ENCODE measurements at regions not wholly inside any gene's neighbourhood (a gene's known extent, or its start where the extent isn't known, plus 50 kb on each side); places are given as distances from the start of the nearest gene placed in this dataset.

DNA sequence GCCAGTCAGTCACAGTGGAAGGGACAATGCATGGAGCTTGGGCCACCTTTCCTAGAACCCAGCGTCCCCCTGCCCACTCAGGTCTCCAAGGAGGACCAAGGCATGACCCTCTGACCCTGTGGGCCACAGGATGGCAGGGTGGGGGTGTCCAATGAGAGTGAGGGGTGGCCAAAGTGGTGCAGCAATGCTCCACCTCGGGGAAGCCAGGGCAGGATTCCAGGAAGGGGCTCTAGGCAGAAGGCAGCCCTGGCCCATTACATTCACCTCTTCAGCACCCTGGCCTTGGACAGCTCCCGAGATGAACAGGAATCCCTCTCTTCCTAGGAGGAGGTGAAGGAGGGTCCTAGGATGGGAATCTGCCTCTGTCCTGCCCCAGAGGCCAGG lies 597.5 kb downstream of the BRD1 start:
- TF ChIP-seq, protein P1, sequence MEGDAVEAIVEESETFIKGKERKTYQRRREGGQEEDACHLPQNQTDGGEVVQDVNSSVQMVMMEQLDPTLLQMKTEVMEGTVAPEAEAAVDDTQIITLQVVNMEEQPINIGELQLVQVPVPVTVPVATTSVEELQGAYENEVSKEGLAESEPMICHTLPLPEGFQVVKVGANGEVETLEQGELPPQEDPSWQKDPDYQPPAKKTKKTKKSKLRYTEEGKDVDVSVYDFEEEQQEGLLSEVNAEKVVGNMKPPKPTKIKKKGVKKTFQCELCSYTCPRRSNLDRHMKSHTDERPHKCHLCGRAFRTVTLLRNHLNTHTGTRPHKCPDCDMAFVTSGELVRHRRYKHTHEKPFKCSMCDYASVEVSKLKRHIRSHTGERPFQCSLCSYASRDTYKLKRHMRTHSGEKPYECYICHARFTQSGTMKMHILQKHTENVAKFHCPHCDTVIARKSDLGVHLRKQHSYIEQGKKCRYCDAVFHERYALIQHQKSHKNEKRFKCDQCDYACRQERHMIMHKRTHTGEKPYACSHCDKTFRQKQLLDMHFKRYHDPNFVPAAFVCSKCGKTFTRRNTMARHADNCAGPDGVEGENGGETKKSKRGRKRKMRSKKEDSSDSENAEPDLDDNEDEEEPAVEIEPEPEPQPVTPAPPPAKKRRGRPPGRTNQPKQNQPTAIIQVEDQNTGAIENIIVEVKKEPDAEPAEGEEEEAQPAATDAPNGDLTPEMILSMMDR (IDR thresholded peaks at IDR 0.05; ENCODE audit: low read depth, low read length) = no peak
- TF ChIP-seq MYC (IDR thresholded peaks at IDR 0.05; ENCODE audit: low read depth, low read length) (no peak), POLR2A (IDR thresholded peaks at IDR 0.05; ENCODE audit: extremely low read depth, insufficient read length) (no peak)
- TF ChIP-seq, protein P2, sequence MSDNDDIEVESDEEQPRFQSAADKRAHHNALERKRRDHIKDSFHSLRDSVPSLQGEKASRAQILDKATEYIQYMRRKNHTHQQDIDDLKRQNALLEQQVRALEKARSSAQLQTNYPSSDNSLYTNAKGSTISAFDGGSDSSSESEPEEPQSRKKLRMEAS (IDR thresholded peaks at IDR 0.05; ENCODE audit: low read depth, low read length) = no peak

Measured in NB4 (cell line).